ENCODE measurements at regions not wholly inside any gene's neighbourhood (a gene's known extent, or its start where the extent isn't known, plus 50 kb on each side); places are given as distances from the start of the nearest gene placed in this dataset.
A peak's percentile ranks its signal among the peaks of the same experiment; 100 is the strongest.

GRCh38 chr6:26194816-26195375 is 107.7 kb downstream of the HFE start:
- DNase-seq (ENCODE audit: low spot score) = no peak

DNA sequence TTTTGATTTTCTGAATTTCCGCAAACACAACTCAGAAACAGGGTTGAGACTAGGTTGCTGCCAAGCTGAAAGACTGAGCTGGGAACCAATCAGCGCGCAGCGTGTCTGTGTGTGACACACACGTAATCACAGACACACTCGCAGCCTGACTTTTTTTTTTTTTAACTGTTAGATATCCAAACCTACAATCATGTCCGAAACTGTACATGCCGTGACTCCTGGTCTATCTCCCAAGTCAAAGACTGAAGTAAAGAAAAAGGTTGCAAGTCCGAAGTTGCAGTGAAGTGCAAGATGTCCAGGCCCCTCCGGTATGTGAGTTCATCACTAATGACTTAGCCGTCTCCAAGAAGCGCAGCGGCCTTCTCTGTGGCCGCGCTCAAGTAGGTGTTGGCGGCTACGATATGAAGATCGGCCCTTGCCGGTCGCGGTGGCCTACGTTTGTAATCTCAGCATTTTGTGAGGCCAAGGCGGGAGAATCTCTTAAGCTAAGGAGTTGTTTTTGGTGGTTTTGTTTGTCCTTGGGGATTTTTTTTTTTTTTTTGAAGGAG is 108.2 kb downstream of the HFE start:
- DNase-seq (ENCODE audit: low spot score) = peak; percentile 60
- TF ChIP-seq CTCF (IDR thresholded peaks at IDR 0.05; ENCODE audit: extremely low read depth, missing control alignments) = no peak

More at GRCh38 chr6:26194816-26195375, 107.7 kb downstream of the HFE start:
- TF ChIP-seq CTCF (IDR thresholded peaks at IDR 0.05; ENCODE audit: extremely low read depth, missing control alignments) = no peak

GRCh38 chr6:26195924-26196845 is 109.0 kb downstream of the HFE start:
- no peak for DNase-seq (ENCODE audit: low spot score)
- no peak for TF ChIP-seq CTCF (IDR thresholded peaks at IDR 0.05; ENCODE audit: extremely low read depth, missing control alignments)

DNA sequence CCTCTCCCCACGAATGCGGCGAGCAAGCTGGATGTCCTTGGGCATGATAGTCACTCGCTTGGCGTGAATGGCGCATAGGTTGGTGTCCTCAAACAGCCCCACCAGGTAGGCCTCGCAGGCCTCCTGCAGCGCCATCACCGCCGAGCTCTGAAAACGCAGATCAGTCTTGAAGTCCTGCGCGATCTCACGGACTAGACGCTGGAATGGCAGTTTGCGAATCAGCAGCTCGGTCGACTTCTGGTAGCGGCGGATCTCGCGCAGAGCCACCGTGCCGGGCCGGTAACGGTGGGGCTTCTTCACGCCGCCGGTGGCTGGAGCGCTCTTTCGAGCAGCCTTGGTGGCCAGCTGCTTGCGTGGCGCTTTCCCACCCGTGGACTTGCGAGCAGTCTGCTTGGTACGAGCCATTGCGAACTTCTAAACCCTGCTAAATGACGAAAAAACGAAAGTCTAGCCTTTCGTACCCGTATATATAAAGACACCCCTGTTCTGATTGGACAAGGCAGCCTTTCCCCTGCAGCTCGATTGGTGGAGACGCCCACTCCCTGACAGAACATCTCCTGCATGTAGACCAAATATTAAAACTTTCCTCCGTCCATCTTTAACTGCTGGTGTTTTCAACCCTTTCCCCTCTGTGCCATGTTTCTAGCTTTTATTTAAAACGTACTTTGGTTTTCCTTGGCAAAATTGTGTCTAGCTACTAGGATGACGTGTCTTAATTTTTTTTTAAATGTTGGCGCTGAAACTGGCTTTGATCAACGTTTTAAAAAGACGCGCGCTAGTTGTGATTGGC is 109.8 kb downstream of the HFE start:
- DNase-seq (ENCODE audit: low spot score) = peak; percentile 82
- TF ChIP-seq CTCF (IDR thresholded peaks at IDR 0.05; ENCODE audit: extremely low read depth, missing control alignments) = no peak

- no peak for DNase-seq (ENCODE audit: low spot score)
- TF ChIP-seq CTCF (IDR thresholded peaks at IDR 0.05; ENCODE audit: extremely low read depth, missing control alignments) = no peak
Observed at GRCh38 chr6:26197636-26197932, 110.4 kb downstream of the HFE start.

- DNase-seq (ENCODE audit: low spot score) = no peak
- no peak for TF ChIP-seq CTCF (IDR thresholded peaks at IDR 0.05; ENCODE audit: extremely low read depth, missing control alignments)
Observed at GRCh38 chr6:26197933-26198721, 110.9 kb downstream of the HFE start.
